ENCODE measurements at regions not wholly inside any gene's neighbourhood (a gene's known extent, or its start where the extent isn't known, plus 50 kb on each side); places are given as distances from the start of the nearest gene placed in this dataset.

GRCh38 chr10:131490991-131491594, 179.6 kb upstream of the TCERG1L start:
- DNase-seq (ENCODE audit: low spot score), result no peak

- no peak for DNase-seq (ENCODE audit: low spot score)
Observed at GRCh38 chr10:131492211-131492857, 180.8 kb upstream of the TCERG1L start.

- no peak for DNase-seq (ENCODE audit: low spot score)
Observed at GRCh38 chr10:131493432-131493831, 181.9 kb upstream of the TCERG1L start.

- no peak for DNase-seq (ENCODE audit: low spot score)
Observed at GRCh38 chr10:131494451-131494850, 182.9 kb upstream of the TCERG1L start.

GRCh38 chr10:131495224-131495623, 183.7 kb upstream of the TCERG1L start:
- no peak for DNase-seq (ENCODE audit: low spot score)

- DNase-seq (ENCODE audit: low spot score), result no peak
Observed at GRCh38 chr10:131495892-131496291, 184.4 kb upstream of the TCERG1L start.

GRCh38 chr10:131496351-131497052, 185.0 kb upstream of the TCERG1L start:
- no peak for DNase-seq (ENCODE audit: low spot score)

GRCh38 chr10:131499566-131499965, 188.0 kb upstream of the TCERG1L start:
- no peak for DNase-seq (ENCODE audit: low spot score)

- no peak for DNase-seq (ENCODE audit: low spot score)
Observed at GRCh38 chr10:131500181-131500580, 188.7 kb upstream of the TCERG1L start.

- no peak for DNase-seq (ENCODE audit: low spot score)
Observed at GRCh38 chr10:131500892-131501291, 189.4 kb upstream of the TCERG1L start.

- DNase-seq (ENCODE audit: low spot score), result no peak
Observed at GRCh38 chr10:131503992-131504391, 192.5 kb upstream of the TCERG1L start.

GRCh38 chr10:131511391-131511790, 199.9 kb upstream of the TCERG1L start:
- DNase-seq (ENCODE audit: low spot score), result no peak

- DNase-seq (ENCODE audit: low spot score), result no peak
Observed at GRCh38 chr10:131512852-131513251, 201.3 kb upstream of the TCERG1L start.

GRCh38 chr10:131513445-131513844, 201.9 kb upstream of the TCERG1L start:
- DNase-seq (ENCODE audit: low spot score), result no peak

- DNase-seq (ENCODE audit: low spot score), result no peak
Observed at GRCh38 chr10:131513901-131514300, 202.4 kb upstream of the TCERG1L start.

GRCh38 chr10:131514454-131514853, 202.9 kb upstream of the TCERG1L start:
- no peak for DNase-seq (ENCODE audit: low spot score)

- DNase-seq (ENCODE audit: low spot score), result no peak
Observed at GRCh38 chr10:131516285-131516684, 204.8 kb upstream of the TCERG1L start.

GRCh38 chr10:131517781-131518180, 206.3 kb upstream of the TCERG1L start:
- no peak for DNase-seq (ENCODE audit: low spot score)

- no peak for DNase-seq (ENCODE audit: low spot score)
Observed at GRCh38 chr10:131519723-131520605, 208.4 kb upstream of the TCERG1L start.

- DNase-seq (ENCODE audit: low spot score), result no peak
Observed at GRCh38 chr10:131531265-131532190, 220.0 kb upstream of the TCERG1L start.

- no peak for DNase-seq (ENCODE audit: low spot score)
Observed at GRCh38 chr10:131532291-131532690, 220.8 kb upstream of the TCERG1L start.

All from hematopoietic multipotent progenitor cell treated with erythropoietin and hydrocortisone succinate and interleukin-3 and kit ligand, for 17 days (in vitro differentiated cells).